Peyer's patch (tissue), 4 donors: ENCODE measurements at regions not wholly inside any gene's neighbourhood (a gene's known extent, or its start where the extent isn't known, plus 50 kb on each side); places are given as distances from the start of the nearest gene placed in this dataset.
A peak's percentile ranks its signal among the peaks of the same experiment; 100 is the strongest.

ENCODE experiments used
- DNase-seq, 3 donors: peaks; one replicate each; pipeline ENCODE4 v3.0.0-alpha.2; 2017 to 2019
- H3K27ac ChIP-seq, 4 donors: fragments of 200-600 bp; sonication (generic); one replicate each; pipeline ENCODE4 v1.5.1; 2016 to 2019
- H3K27me3 ChIP-seq, 2 donors: fragments of 200-600 bp; sonication (generic); one replicate each; pipeline ENCODE4 v1.5.1; 2019
- H3K36me3 ChIP-seq, 3 donors: fragments of 200-600 bp; sonication (generic); one replicate each; pipeline ENCODE4 v1.5.1; 2016 to 2019
- H3K4me1 ChIP-seq, 4 donors: fragments of 200-600 bp; sonication (generic); one replicate each; pipeline ENCODE4 v1.5.1; 2016 to 2019
- H3K4me3 ChIP-seq, 4 donors: fragments of 200-600 bp; sonication (generic); 1 replicate in 3 of 4; 2 replicates in 1 of 4; pipeline ENCODE4 v1.5.1; 2016 to 2019; ENCODE audit warnings: mild to moderate bottlenecking in 1 of 4
- H3K9me3 ChIP-seq, 4 donors: fragments of 200-600 bp; sonication (generic); one replicate each; pipeline ENCODE4 v1.5.1; 2016 to 2019; ENCODE audit warnings: mild to moderate bottlenecking in 1 of 4
- CTCF ChIP-seq, 6 experiments: fragments of 450-650 bp in 4 of 6; fragments of 200-600 bp in 2 of 6; sonication (generic) in 1 of 6; IDR thresholded peaks; one replicate each; pipeline ENCODE4 v1.5.1; 2017 to 2019; ENCODE audit warnings: antibody characterized with exemption in 6 of 6, mild to moderate bottlenecking in 3 of 6, moderate library complexity in 1 of 6
- POLR2A ChIP-seq, 2 donors: fragments of 450-650 bp; IDR thresholded peaks; one replicate each; pipeline ENCODE4 v1.5.1; 2017; ENCODE audit warnings: antibody characterized with exemption in 2 of 2, mild to moderate bottlenecking in 2 of 2, moderate library complexity in 2 of 2

GRCh38 chr9:111985315-111985714 is 88.7 kb downstream of the UGCG start:
- peak in 1 of 3 donors; percentile 54 for DNase-seq
- H3K27me3 ChIP-seq: no peaks in the 10 kb centered on the region
- peak overlapping the region in 2 of 4 donors; percentile 46 to 65 for H3K27ac ChIP-seq
- H3K4me3 ChIP-seq: no peak overlapping the region
- H3K36me3 ChIP-seq: no peaks in the 10 kb centered on the region
- TF ChIP-seq CTCF (IDR thresholded peaks at IDR 0.05): no peak
- TF ChIP-seq POLR2A (IDR thresholded peaks at IDR 0.05): no peak
- no peaks in the 10 kb centered on the region for H3K9me3 ChIP-seq
- peaks cover 0 to 14% (median 0%) of the 10 kb centered on the region in 4 donors for H3K4me1 ChIP-seq

DNA sequence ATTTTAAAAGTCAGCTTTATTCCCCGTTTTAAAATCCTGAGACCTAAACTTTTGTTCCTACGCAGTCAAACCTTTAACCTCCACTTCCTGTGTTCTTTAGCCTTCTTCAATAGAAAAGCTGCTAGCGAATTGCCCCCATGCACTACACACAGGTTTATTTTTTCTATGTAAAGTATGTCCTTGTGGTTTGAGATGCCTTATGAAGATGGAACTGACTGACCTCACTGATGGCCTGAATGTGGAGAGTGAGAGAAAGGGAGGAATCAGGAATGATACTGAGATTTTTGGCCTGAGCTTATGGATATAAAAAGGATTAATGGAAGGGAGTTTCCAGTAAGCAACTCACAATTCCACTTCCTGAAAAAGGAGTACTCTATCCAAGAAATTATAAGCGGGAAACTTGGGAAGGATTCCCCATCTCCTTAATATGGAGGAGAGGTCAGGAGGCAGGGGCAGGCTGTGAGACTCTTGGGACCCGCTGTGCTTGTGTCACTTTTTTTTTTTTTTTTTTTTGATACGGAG is 89.5 kb downstream of the UGCG start:
- Histone ChIP-seq H3K4me3 (no peak overlapping the region), H3K27ac (peak overlapping the region in 3 of 4 donors; percentile 1 to 65 (median 46))
- TF ChIP-seq CTCF (IDR thresholded peaks at IDR 0.05) (no peak), POLR2A (IDR thresholded peaks at IDR 0.05) (no peak)

More for the DNA sequence above, 89.5 kb downstream of the UGCG start:
- Histone ChIP-seq H3K9me3 (no peaks in the 10 kb centered on the region), H3K4me1 (peaks cover 0 to 14% (median 0%) of the 10 kb centered on the region in 4 donors), H3K36me3 (no peaks in the 10 kb centered on the region), H3K27me3 (no peaks in the 10 kb centered on the region)
- no peak for DNase-seq
